NCI-H446 treated with DMSO at 0.1 percent for 48 hours (cell line): ENCODE measurements at regions not wholly inside any gene's neighbourhood (a gene's known extent, or its start where the extent isn't known, plus 50 kb on each side); places are given as distances from the start of the nearest gene placed in this dataset.

Experiments
- DNase-seq: peaks from one replicate; lab custom pipeline; 2025; lab: John Stamatoyannopoulos, UW

GRCh38 chr11:26777372-26777808 lies 55.5 kb upstream of the SLC5A12 start:
- no peak for DNase-seq

DNA sequence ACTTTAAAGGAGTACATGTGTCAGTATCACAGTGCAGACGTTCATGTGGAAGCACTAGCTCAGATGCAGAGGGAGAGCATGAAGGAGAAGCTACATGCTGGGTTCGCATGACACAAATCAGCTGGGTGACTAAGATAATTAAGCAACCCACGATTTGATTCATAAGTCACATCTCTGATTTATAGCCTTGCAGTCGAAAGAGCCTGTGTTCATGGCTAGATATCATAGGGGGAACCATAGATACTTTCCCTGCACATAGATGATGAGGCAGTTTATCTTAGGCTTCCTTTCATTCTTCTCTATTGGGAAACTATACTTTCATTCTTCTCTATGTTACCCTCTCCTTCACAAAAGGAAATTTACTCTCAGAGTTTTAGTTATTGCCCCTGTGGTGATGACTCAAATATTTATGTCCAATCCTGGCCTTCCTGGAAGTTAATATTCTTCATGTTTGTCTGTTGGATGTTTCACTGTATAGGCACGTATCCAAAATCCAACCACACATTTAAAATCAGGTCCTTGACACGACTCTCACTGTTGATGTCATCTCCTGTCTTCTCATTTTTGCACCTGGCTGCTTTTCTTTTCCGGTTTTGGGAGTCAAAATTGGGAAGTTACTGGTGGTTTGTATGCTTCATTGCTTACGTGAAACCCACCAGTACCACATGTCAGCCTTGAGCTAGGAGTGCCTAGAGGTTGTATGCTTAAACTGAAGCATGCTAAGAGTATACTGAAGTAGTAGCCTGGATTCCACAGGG lies 56.3 kb upstream of the SLC5A12 start:
- DNase-seq, result no peak

DNA sequence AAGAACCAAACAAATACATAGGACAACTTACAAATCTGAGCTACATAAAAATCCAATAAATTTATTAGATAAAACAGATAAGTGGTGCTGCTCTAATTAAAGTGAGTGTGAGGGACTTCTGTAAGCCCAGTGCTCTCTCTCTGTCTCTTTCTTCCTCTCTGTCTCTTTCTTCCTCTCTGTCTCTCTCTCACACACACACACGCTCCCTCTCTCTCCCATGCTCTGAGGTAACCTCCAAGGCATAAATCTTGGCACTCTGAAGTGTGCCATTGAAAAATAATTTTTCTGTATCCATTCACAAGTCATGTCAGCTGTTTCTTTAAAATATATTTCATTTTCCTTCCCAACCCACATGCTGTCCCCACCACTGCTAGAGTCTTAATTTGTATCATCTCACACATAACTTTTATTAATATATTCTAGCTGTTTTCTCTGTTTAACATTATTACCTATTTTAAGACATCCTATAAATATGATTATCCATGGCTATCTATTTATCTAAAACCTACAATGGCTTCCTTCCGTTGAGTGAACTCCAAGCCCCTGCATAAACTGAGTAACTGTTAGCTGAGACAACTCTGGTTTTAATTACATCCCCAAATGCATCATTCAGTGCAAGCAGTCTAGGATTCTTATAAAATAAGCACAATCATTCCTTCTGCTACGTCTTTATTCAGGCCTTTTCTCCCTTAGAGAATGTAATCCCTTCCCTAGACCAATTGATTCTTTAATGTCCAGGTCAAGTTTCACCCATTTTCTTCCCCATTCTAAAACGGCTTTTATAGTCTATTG lies 57.4 kb upstream of the SLC5A12 start:
- DNase-seq, result no peak

DNA sequence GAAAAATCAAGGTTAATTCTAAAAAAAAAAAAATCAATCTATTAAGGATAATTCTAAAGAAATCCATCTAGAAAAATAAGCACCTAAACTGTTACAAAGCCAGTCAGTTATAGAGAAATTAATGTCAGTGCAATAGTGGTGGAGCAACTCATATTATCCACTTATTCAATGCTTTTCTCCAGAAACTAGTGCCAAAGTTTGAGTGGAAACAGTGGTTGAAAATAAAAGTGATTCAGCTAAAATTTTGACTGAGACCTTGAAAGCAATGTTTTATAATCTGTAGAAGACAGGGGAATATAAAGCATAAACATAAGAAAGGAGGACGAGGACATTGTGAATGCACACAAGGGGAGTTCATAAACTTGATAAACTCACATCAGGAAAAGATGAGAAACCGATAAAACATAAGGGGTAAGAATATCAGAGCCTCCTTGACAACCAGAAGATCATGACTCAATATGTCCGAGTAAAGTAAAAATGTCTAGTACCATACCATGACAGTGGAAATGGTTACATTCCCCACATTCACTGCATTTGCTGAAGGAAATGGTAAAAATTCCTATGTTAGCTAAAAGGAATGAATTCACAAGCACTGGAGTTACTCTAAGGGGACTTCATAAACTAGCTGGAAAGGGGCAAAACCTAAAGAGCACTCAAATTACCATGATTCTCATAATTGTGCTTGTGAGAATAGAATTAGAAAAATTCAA lies 58.7 kb upstream of the SLC5A12 start:
- DNase-seq, result no peak

GRCh38 chr11:26782220-26782965 lies 60.5 kb upstream of the SLC5A12 start:
- no peak for DNase-seq

DNA sequence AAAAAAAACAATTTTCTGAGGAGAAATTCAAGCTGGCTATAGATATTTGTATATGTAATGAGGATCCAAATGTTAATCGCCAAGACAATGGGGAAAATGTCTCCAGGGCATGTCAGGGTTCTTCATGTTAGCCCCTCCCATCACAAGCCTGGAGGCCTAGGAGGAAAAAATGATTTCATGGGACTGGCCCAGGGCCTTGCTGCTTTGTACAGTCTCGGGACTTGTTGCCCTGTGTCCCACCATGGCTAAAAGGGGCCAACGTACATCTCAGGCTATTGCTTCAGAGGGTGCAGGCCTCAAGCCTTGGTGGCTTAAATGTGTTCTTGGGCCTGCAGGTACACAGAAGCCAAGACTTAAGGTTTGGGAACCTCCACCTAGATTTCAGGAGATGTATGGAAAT lies 62.1 kb upstream of the SLC5A12 start:
- no peak for DNase-seq

DNA sequence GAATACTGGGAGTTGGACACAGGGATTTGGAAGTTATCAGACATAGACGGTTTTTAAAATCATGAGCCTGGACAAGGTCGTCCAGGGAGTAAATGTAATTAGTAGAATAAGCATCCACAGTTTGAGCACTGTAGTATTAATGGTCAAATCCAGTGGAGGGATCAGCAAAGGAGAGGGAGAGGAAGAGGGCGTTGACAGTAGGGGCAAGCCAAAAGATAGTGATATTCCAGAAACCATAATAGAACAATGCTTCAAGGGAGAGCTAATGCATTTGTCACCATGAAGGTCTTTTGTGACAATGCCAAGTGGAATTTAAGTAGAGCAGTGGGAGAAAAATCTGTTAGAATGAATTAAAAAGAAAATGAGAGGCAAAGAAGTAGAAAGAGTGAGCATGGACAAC lies 68.9 kb upstream of the SLC5A12 start:
- no peak for DNase-seq

- no peak for DNase-seq
Observed at GRCh38 chr11:26792941-26793340, 71.1 kb upstream of the SLC5A12 start.

DNA sequence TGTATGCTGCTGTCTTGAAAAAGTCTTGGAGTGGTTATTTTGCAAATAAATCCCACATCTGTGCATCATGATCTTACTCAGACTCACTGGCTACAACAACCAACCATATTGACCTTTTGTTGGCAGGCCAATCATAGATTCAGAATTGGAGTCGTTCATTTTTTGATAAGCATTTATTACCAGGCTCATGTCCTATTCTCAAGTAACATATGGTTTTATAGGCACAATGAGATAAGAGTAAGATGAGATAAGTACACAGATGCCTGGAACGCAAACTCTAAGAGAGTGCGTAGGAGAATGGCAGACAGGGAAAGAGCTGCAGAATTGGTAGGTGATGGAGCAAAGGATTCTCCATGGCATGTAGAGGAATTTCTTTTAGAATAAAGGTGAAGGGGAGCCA lies 71.6 kb upstream of the SLC5A12 start:
- no peak for DNase-seq

DNA sequence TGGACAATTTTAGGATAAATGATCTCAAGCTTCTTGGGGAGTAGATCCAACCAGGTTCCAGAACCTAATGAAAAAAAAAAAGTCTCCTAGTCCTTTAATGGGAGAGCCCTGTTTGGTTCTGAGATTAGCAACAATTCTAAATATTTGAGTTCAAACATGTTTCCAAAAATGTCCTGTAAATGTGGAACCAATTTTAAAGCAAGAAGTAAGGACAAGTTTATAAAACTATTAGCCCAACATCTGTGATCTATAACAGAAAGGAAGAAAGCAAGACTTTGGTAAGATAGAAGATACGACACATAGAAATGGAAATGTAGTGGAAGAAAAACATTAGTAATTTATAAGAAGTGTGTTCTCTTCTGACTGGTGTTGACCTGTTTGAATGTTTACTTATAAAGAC lies 79.7 kb upstream of the SLC5A12 start:
- no peak for DNase-seq

GRCh38 chr11:26805001-26805400 lies 83.1 kb upstream of the SLC5A12 start:
- no peak for DNase-seq

DNA sequence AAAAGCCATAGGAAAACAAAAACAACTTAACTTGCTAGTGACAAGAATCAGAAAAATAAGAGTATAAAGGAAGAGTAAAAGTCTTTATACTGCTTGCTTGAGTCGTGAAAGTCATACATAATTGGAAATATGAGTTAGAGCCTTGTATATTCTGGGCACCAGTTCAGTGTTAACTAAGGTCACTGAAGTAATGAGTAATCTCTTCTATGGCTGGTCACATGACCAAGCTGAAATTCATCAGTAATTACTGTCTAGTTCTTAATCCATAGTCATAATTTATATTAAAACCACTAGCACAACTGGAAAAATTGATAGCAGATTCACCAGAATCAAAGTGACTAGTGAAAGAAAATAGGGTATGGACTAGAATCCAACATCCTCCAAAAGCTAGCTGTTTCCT lies 84.4 kb upstream of the SLC5A12 start:
- peak; percentile 14 for DNase-seq

DNA sequence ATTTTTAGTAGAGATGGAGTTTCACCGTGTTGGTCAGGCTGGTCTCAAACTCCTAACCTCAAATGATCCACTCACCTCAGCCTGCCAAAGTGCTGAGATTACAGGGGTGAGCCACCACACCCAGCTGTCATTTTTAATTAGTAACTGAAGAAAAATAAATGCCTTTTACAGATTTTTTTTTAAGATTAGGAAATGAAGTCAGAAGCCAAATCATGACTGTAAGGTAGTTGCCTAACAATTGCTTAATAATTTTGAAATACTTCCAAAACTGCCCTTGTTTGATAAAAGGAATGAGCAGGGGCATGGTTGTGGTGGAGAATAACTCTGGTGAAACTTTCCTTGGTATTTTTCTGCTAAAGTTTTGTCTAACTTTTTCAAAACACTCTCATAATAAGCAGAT lies 98.9 kb upstream of the SLC5A12 start:
- DNase-seq, result no peak

- DNase-seq, result no peak
Observed at GRCh38 chr11:26823963-26824362, 102.1 kb upstream of the SLC5A12 start.

GRCh38 chr11:26827567-26828081 lies 105.8 kb upstream of the SLC5A12 start:
- DNase-seq, result no peak

- no peak for DNase-seq
Observed at GRCh38 chr11:26828288-26828687, 106.4 kb upstream of the SLC5A12 start.

- DNase-seq, result no peak
Observed at GRCh38 chr11:26830218-26830617, 108.4 kb upstream of the SLC5A12 start.

GRCh38 chr11:26830757-26831156 lies 108.9 kb upstream of the SLC5A12 start:
- no peak for DNase-seq

GRCh38 chr11:26834601-26835000 lies 112.7 kb upstream of the SLC5A12 start:
- no peak for DNase-seq

DNA sequence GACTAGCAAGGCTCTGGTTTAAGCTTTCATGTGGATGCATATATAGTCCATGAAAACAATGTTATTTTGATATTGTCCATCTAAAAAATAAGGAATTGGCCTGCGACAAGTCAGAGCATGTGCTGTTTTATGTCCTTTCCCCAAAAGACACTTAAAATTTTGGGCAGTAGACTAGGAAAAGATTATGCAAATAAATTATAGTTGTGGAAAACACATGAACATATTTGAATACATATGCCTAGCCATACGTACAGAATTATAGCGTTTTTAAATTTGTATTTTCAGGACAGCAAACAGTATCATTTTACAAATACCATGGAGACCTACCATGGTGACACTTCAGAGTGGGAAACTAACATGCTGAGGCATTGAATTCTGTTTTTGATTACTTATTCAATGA lies 113.8 kb upstream of the SLC5A12 start:
- no peak for DNase-seq

GRCh38 chr11:26837154-26837553 lies 115.3 kb upstream of the SLC5A12 start:
- no peak for DNase-seq
